H1 (cell line): ENCODE measurements at regions not wholly inside any gene's neighbourhood (a gene's known extent, or its start where the extent isn't known, plus 50 kb on each side); places are given as distances from the start of the nearest gene placed in this dataset.

ENCODE experiments used
- CTCF ChIA-PET: fragments of 300-600 bp; sonication (Branson Sonifier 250); formaldehyde crosslinking; loops from one replicate; lab custom pipeline; 2021; ENCODE audit not compliant: partially characterized antibody; lab: Charles Lee
- POLR2A ChIA-PET: fragments of 300-600 bp; sonication (Branson Sonifier 250); formaldehyde crosslinking; loops from one replicate; lab custom pipeline; 2021; ENCODE audit warnings: inconsistent platforms; ENCODE audit not compliant: partially characterized antibody; lab: Charles Lee
- DNase-seq, 2 experiments: peaks; one replicate each; pipeline versions ENCODE4 v3.0.0 to v3.0.0-alpha.2; 2010 to 2022; ENCODE audit warnings: low spot score in 2 of 2, low read depth in 1 of 2, mixed read lengths in 1 of 2
- FAIRE-seq: peaks from 2 replicates; lab custom pipeline; 2011; peaks lifted over from hg19 to GRCh38; lab: Jason Lieb, UNC
- H2AFZ ChIP-seq: 2 replicates; pipeline ENCODE4 v1.8.1; 2012; ENCODE audit warnings: low read length, inconsistent platforms
- H2AK5ac ChIP-seq: 2 replicates; pipeline ENCODE4 v1.6.1; 2013; ENCODE audit warnings: low read depth, low read length
- H2BK120ac ChIP-seq: replicated peaks from 2 replicates; pipeline ENCODE3; 2013; ENCODE audit warnings: low read depth, low read length, inconsistent platforms
- H2BK12ac ChIP-seq: 2 replicates; pipeline ENCODE4 v1.6.1; 2013; ENCODE audit warnings: low read depth, low read length
- H2BK15ac ChIP-seq: 2 replicates; pipeline ENCODE4 v1.6.1; 2013; ENCODE audit warnings: low read length
- H2BK20ac ChIP-seq: 2 replicates; pipeline ENCODE4 v1.6.1; 2013; ENCODE audit warnings: low read length
- H2BK5ac ChIP-seq: 2 replicates; pipeline ENCODE4 v1.6.1; 2013; ENCODE audit warnings: low read depth, low read length
- H3K14ac ChIP-seq: 2 replicates; pipeline ENCODE4 v1.6.1; 2013; ENCODE audit warnings: inconsistent platforms; ENCODE audit not compliant: insufficient read length
- H3K18ac ChIP-seq: 2 replicates; pipeline ENCODE4 v1.6.1; 2013; ENCODE audit warnings: low read length; ENCODE audit errors: extremely low read depth
- H3K23ac ChIP-seq: 2 replicates; pipeline ENCODE4 v1.6.1; 2013; ENCODE audit warnings: inconsistent platforms; ENCODE audit not compliant: insufficient read length
- H3K23me2 ChIP-seq: 2 replicates; pipeline ENCODE4 v1.6.1; 2013; ENCODE audit warnings: low read depth, low read length
- H3K27ac ChIP-seq: 2 replicates; pipeline ENCODE4 v1.6.1; 2011; ENCODE audit warnings: low read depth, low read length, inconsistent platforms
- H3K27me3 ChIP-seq, 4 experiments: replicated peaks in 1 of 4; 1 replicate in 1 of 4; 2 replicates in 3 of 4; pipeline versions ENCODE4 v1.6.1 to v1.8.1; 2011 to 2013; ENCODE audit warnings: low read length in 3 of 4, mild to moderate bottlenecking in 3 of 4, inconsistent platforms in 2 of 4, mixed read lengths in 2 of 4, moderate library complexity in 1 of 4; ENCODE audit not compliant: control insufficient read depth in 3 of 4, insufficient read depth in 3 of 4; ENCODE audit errors: extremely low read depth in 1 of 4
- H3K36me3 ChIP-seq, 4 experiments: 2 replicates each; pipeline versions ENCODE4 v1.6.1 to v1.8.1; 2011 to 2013; ENCODE audit warnings: mild to moderate bottlenecking in 4 of 4, low read length in 3 of 4, moderate library complexity in 2 of 4, control low read depth in 1 of 4, inconsistent platforms in 1 of 4; ENCODE audit not compliant: insufficient read depth in 4 of 4, control insufficient read depth in 2 of 4
- H3K4ac ChIP-seq: replicated peaks from 2 replicates; pipeline ENCODE3; 2013; ENCODE audit warnings: low read length, low read depth, mixed read lengths, inconsistent platforms; ENCODE audit not compliant: insufficient read length
- H3K4me1 ChIP-seq, 4 experiments: replicated peaks in 1 of 4; 1 replicate in 1 of 4; 2 replicates in 3 of 4; pipeline versions ENCODE4 v1.6.1 to v1.8.1; 2011 to 2013; ENCODE audit warnings: low read length in 3 of 4, inconsistent platforms in 2 of 4, mixed read lengths in 1 of 4; ENCODE audit not compliant: insufficient read depth in 4 of 4, control insufficient read depth in 3 of 4
- H3K4me2 ChIP-seq, 2 experiments: 2 replicates each; pipeline versions ENCODE4 v1.6.1 to v1.8.1; 2011 to 2013; ENCODE audit warnings: low read depth in 2 of 2, low read length in 2 of 2, control low read depth in 1 of 2, inconsistent platforms in 1 of 2, mild to moderate bottlenecking in 1 of 2; ENCODE audit not compliant: insufficient read depth in 1 of 2
- H3K4me3 ChIP-seq, 4 experiments: fragments of 200-600, 300-600 bp in 1 of 4; sonication (generic), shearing (Covaris generic), sonication (Bioruptor Twin) in 1 of 4; 2 replicates each; pipeline versions ENCODE4 v1.5.1 to v1.8.1; 2011 to 2016; ENCODE audit warnings: low read length in 4 of 4, low read depth in 3 of 4, control low read depth in 2 of 4, inconsistent platforms in 2 of 4, mild to moderate bottlenecking in 2 of 4, mixed read lengths in 1 of 4, moderate library complexity in 1 of 4; ENCODE audit not compliant: insufficient read depth in 2 of 4; ENCODE audit errors: extremely low read depth in 1 of 4
- H3K56ac ChIP-seq: replicated peaks from 2 replicates; pipeline ENCODE3; 2013; ENCODE audit warnings: low read depth, mild to moderate bottlenecking, mixed read lengths, low read length, inconsistent platforms; ENCODE audit not compliant: insufficient read length
- H3K79me1 ChIP-seq: 2 replicates; pipeline ENCODE4 v1.6.1; 2013; ENCODE audit warnings: low read depth, low read length, control low read depth
- H3K79me2 ChIP-seq, 2 experiments: 2 replicates each; pipeline versions ENCODE4 v1.6.1 to v1.8.1; 2012 to 2013; ENCODE audit warnings: low read length in 2 of 2, mild to moderate bottlenecking in 2 of 2, inconsistent platforms in 1 of 2; ENCODE audit not compliant: insufficient read depth in 2 of 2, control insufficient read depth in 1 of 2
- H3K9ac ChIP-seq, 4 experiments: replicated peaks in 1 of 4; 1 replicate in 1 of 4; 2 replicates in 3 of 4; pipeline versions ENCODE4 v1.6.1 to v1.8.1; 2011 to 2013; ENCODE audit warnings: low read depth in 3 of 4, low read length in 3 of 4, control low read depth in 2 of 4, mild to moderate bottlenecking in 2 of 4, moderate library complexity in 2 of 4, inconsistent platforms in 1 of 4; ENCODE audit errors: extremely low read depth in 1 of 4
- H3K9me3 ChIP-seq, 2 experiments: 2 replicates each; pipeline versions ENCODE4 v1.6.1 to v1.8.1; 2012 to 2013; ENCODE audit warnings: mild to moderate bottlenecking in 2 of 2, moderate library complexity in 2 of 2, control low read depth in 1 of 2, inconsistent platforms in 1 of 2, low read depth in 1 of 2, low read length in 1 of 2, mixed read lengths in 1 of 2; ENCODE audit not compliant: insufficient read depth in 2 of 2
- H4K20me1 ChIP-seq, 2 experiments: replicated peaks in 1 of 2; 2 replicates each; pipeline versions ENCODE3 to v1.8.1; 2011 to 2013; ENCODE audit warnings: inconsistent platforms in 2 of 2, low read length in 2 of 2, mild to moderate bottlenecking in 1 of 2; ENCODE audit not compliant: insufficient read depth in 2 of 2, control insufficient read depth in 1 of 2
- H4K5ac ChIP-seq: 2 replicates; pipeline ENCODE4 v1.6.1; 2013; ENCODE audit warnings: low read length, low read depth, mixed read lengths, inconsistent platforms; ENCODE audit not compliant: insufficient read length
- H4K8ac ChIP-seq: 2 replicates; pipeline ENCODE4 v1.8.0; 2013; ENCODE audit warnings: mild to moderate bottlenecking, moderate library complexity, low read length, inconsistent platforms; ENCODE audit not compliant: insufficient read depth; ENCODE audit errors: extremely low read depth
- H4K91ac ChIP-seq: replicated peaks from 2 replicates; pipeline ENCODE3; 2013; ENCODE audit warnings: low read length, mixed read lengths, inconsistent platforms; ENCODE audit not compliant: insufficient read length
- BACH1 ChIP-seq: IDR thresholded peaks from 2 replicates; pipeline ENCODE4 v1.6.1; 2012; ENCODE audit warnings: low read length, improper control_type of control experiment
- CBX8 ChIP-seq: fragments of 300-800, 300-1000 bp; sonication (generic); IDR thresholded peaks from 2 replicates; pipeline ENCODE4 v1.7.1; 2016; ENCODE audit warnings: low read depth, low read length, borderline replicate concordance
- EZH2 ChIP-seq: fragments of 200-600 bp; sonication (generic); IDR thresholded peaks from 2 replicates; pipeline ENCODE4 v1.7.1; 2012; ENCODE audit warnings: low read depth, mild to moderate bottlenecking, moderate library complexity, low read length, inconsistent platforms; ENCODE audit not compliant: severe bottlenecking
- FOSL1 ChIP-seq: IDR thresholded peaks from 2 replicates; pipeline ENCODE4 v1.6.1; 2011; ENCODE audit warnings: mild to moderate bottlenecking, low read depth, low read length, moderate library complexity; ENCODE audit not compliant: insufficient read depth
- GABPA ChIP-seq: IDR thresholded peaks from 2 replicates; pipeline ENCODE4 v1.6.1; 2011; ENCODE audit warnings: mild to moderate bottlenecking, low read length, moderate library complexity, borderline replicate concordance; ENCODE audit not compliant: insufficient read depth
- GTF2F1 ChIP-seq: IDR thresholded peaks from 2 replicates; pipeline ENCODE4 v1.6.1; 2012; ENCODE audit warnings: low read depth, low read length, improper control_type of control experiment, borderline replicate concordance
- JUN ChIP-seq: IDR thresholded peaks from 2 replicates; pipeline ENCODE4 v1.6.1; 2011; ENCODE audit warnings: low read depth, mild to moderate bottlenecking, improper control_type of control experiment, low read length
- JUND ChIP-seq: IDR thresholded peaks from 2 replicates; pipeline ENCODE4 v1.6.1; 2011; ENCODE audit warnings: mild to moderate bottlenecking, improper control_type of control experiment, low read length
- POLR2A ChIP-seq, 2 experiments: IDR thresholded peaks; 1 replicate in 1 of 2; 2 replicates in 1 of 2; pipeline ENCODE4 v1.6.1; 2011; ENCODE audit warnings: low read depth in 2 of 2, low read length in 2 of 2, mild to moderate bottlenecking in 2 of 2; ENCODE audit errors: control extremely low read depth in 1 of 2
- RFX5 ChIP-seq: IDR thresholded peaks from 2 replicates; pipeline ENCODE4 v1.6.1; 2011; ENCODE audit warnings: low read depth, low read length, improper control_type of control experiment, borderline replicate concordance
- SAP30 ChIP-seq: fragments of 300-600 bp; sonication (generic); IDR thresholded peaks from 2 replicates; pipeline ENCODE4 v1.7.1; 2012; ENCODE audit warnings: low read length, moderate library complexity, mild to moderate bottlenecking, inconsistent platforms; ENCODE audit not compliant: insufficient read depth, insufficient replicate concordance
- SIX5 ChIP-seq: IDR thresholded peaks from 2 replicates; pipeline ENCODE4 v1.6.1; 2011; ENCODE audit warnings: mild to moderate bottlenecking, low read depth, low read length
- SUZ12 ChIP-seq: fragments of 200-600 bp; sonication (generic); IDR thresholded peaks from 2 replicates; pipeline ENCODE4 v1.6.1; 2012; ENCODE audit warnings: mild to moderate bottlenecking, inconsistent platforms, low read length, moderate library complexity, mixed read lengths
- ZNF274 ChIP-seq: IDR thresholded peaks from 2 replicates; pipeline ENCODE4 v1.7.0; 2012; ENCODE audit warnings: low read length, borderline replicate concordance; ENCODE audit errors: extremely low read depth
- WGBS, 2 experiments: shearing (Covaris generic) in 1 of 2; methylation state at CpG; one replicate each; pipeline versions ENCODE4 v1.1.6 to v1.1.7; 2013 to 2015; ENCODE audit warnings: low lambda C conversion rate in 2 of 2, mixed read lengths in 2 of 2, inconsistent platforms in 1 of 2, low coverage in 1 of 2, missing lambda C conversion rate in 1 of 2; ENCODE audit not compliant: insufficient replicate concordance in 2 of 2, insufficient coverage in 1 of 2, insufficient read length in 1 of 2; ENCODE audit errors: extremely low coverage in 1 of 2, missing lambda C conversion rate in 1 of 2; 5-methylcytosine and 5-hydroxymethylcytosine counted together
- TF ChIP-seq, protein P1 (sequence below): IDR thresholded peaks from 2 replicates; pipeline ENCODE4 v1.6.1; 2011; ENCODE audit warnings: low read depth, mild to moderate bottlenecking, low read length; ENCODE audit not compliant: insufficient read depth

DNA sequence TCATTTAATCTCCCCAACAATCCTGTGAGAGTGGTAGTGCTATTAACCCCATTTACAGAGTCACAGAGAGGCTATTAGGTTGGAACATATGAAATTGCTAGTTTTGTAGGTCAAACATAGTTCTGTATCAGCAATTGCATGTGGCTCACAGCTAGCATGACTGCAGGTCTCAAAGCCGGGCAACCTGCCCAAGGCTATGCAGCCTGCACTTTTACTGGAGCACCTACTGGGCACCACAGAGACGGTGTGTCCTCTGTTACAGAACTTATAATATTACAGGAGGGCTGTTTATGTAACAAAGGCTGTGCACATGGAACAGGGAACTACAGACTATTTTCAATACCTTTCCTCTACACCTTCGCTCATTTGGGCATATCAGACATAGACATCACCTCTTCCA, 355.8 kb downstream of the RPS24 start:
- ChIA-PET POLR2A (no interaction called here), CTCF (interaction anchor here (0.6 kb wide), 1 partner anchor 36 kb away, joined by 3 read pairs; no protein-coding TSS in a partner anchor)
- Histone ChIP-seq H3K4me3 (no peak overlapping the region), H3K4ac (no peak overlapping the region), H3K4me2 (no peak overlapping the region), H3K18ac (no peak overlapping the region), H3K9me3 (no peaks in the 10 kb centered on the region), H4K91ac (no peak overlapping the region), H3K23ac (no peak overlapping the region), H3K36me3 (no peaks in the 10 kb centered on the region), H3K27ac (no peak overlapping the region), H3K27me3 (0 out of 7 replicates have a peak, but pooled peaks cover 0 to 2% (median 0%) of the 10 kb centered on the region in 4 experiments), H2BK12ac (no peak overlapping the region), H4K20me1 (no peaks in the 10 kb centered on the region), H2BK120ac (no peak overlapping the region), H2AK5ac (no peak overlapping the region), H2BK15ac (no peak overlapping the region), H4K8ac (no peak overlapping the region), H4K5ac (no peak overlapping the region), H3K4me1 (peaks cover 0 to 3% (median 0%) of the 10 kb centered on the region in 4 experiments; a peak in 1 of 7 replicates), H2AFZ (no peak overlapping the region), H3K79me2 (no peaks in the 10 kb centered on the region; a peak in 1 of 4 replicates), H3K56ac (no peak overlapping the region), H3K23me2 (no peaks in the 10 kb centered on the region; the same call in 1 of the 2 replicates), H2BK5ac (no peak overlapping the region), H3K14ac (no peak overlapping the region), H3K9ac (no peak overlapping the region), H2BK20ac (no peak overlapping the region), H3K79me1 (no peaks in the 10 kb centered on the region)
- WGBS, 2 experiments = 90% methylated on average over 3 of the region's 3 CpGs; no CpG with 5 or more reads in 1 of the 2 experiments
- no peak for DNase-seq
- FAIRE-seq = no peak
- no peak for TF ChIP-seq BACH1
- TF ChIP-seq SUZ12 = no peak
- no peak for TF ChIP-seq ZNF274
- TF ChIP-seq SIX5 = no peak
- TF ChIP-seq GTF2F1 = no peak
- TF ChIP-seq CBX8 = no peak
- TF ChIP-seq RFX5 = no peak
- no peak for TF ChIP-seq SAP30
- no peak for TF ChIP-seq JUND
- no peak for TF ChIP-seq EZH2
- no peak for TF ChIP-seq GABPA
- no peak for TF ChIP-seq JUN
- TF ChIP-seq, protein P1, sequence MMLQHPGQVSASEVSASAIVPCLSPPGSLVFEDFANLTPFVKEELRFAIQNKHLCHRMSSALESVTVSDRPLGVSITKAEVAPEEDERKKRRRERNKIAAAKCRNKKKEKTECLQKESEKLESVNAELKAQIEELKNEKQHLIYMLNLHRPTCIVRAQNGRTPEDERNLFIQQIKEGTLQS = no peak
- no peak for TF ChIP-seq POLR2A (IDR thresholded peaks at IDR 0.05; ENCODE audit: control extremely low read depth in 1 of 2, low read depth in 2 of 2, low read length in 2 of 2)
- TF ChIP-seq FOSL1 = no peak
